ENCODE measurements at regions not wholly inside any gene's neighbourhood (a gene's known extent, or its start where the extent isn't known, plus 50 kb on each side); places are given as distances from the start of the nearest gene placed in this dataset.

- TF ChIP-seq CTCF (IDR thresholded peaks at IDR 0.05) (no peak), POLR2A (IDR thresholded peaks at IDR 0.05) (no peak)
Observed at GRCh38 chr13:107104631-107105030, 536.7 kb upstream of the ARGLU1 start.
